SK-N-SH treated with all-trans-retinoic acid at 6 μM for 48 hours (cell line): ENCODE measurements at regions not wholly inside any gene's neighbourhood (a gene's known extent, or its start where the extent isn't known, plus 50 kb on each side); places are given as distances from the start of the nearest gene placed in this dataset.

Experiments
- BACH2 ChIP-seq: fragments of 250-450 bp; sonication (Bioruptor Pico); IDR thresholded peaks from 2 replicates; pipeline ENCODE4 v1.9.0; 2021; ENCODE audit warnings: mild to moderate bottlenecking, borderline replicate concordance
- OSR1 ChIP-seq: fragments of 250-450 bp; sonication (Bioruptor Pico); IDR thresholded peaks from 2 replicates; pipeline ENCODE4 v1.8.0; 2022; ENCODE audit warnings: moderate library complexity, mild to moderate bottlenecking, inconsistent platforms
- RARB ChIP-seq: fragments of 250-450 bp; sonication (Bioruptor Pico); IDR thresholded peaks from 2 replicates; pipeline ENCODE4 v1.8.0; 2021; ENCODE audit warnings: mild to moderate bottlenecking, moderate library complexity
- TOX ChIP-seq: fragments of 250-450 bp; sonication (Bioruptor Pico); IDR thresholded peaks from 2 replicates; pipeline ENCODE4 v1.8.0; 2021; ENCODE audit warnings: mild to moderate bottlenecking, moderate library complexity, borderline replicate concordance
- ZNF565 ChIP-seq: fragments of 450-650 bp; formaldehyde crosslinking; conservative IDR thresholded peaks from 2 replicates; pipeline ENCODE4 v1.5.0; 2020; ENCODE audit warnings: low read depth, mild to moderate bottlenecking, moderate library complexity

GRCh38 chr1:55800503-55800902 lies 585.3 kb upstream of the USP24 start:
- no peak for TF ChIP-seq OSR1
- TF ChIP-seq RARB (CRISPR knock-in tag), result no peak
- TF ChIP-seq BACH2 (CRISPR knock-in tag), result no peak
- no peak for TF ChIP-seq ZNF565 (CRISPR knock-in tag)
- TF ChIP-seq TOX (CRISPR knock-in tag), result no peak
